DMS53 treated with DMSO at 0.1 percent for 48 hours (cell line): ENCODE measurements at regions not wholly inside any gene's neighbourhood (a gene's known extent, or its start where the extent isn't known, plus 50 kb on each side); places are given as distances from the start of the nearest gene placed in this dataset.
"Not testable (repeated sequence)": the region's sequence is repeated elsewhere in the genome, so short reads cannot be mapped to it uniquely, and the experiment has no call there.

Experiments used
- DNase-seq: peaks from one replicate; lab custom pipeline; 2025; ENCODE audit not compliant: unreplicated experiment; lab: John Stamatoyannopoulos, UW

- DNase-seq = no peak
Observed at GRCh38 chr7:112937651-112938415, 147.6 kb upstream of the TMEM168 start.

GRCh38 chr7:112933598-112933997 lies 143.4 kb upstream of the TMEM168 start:
- no peak for DNase-seq

DNA sequence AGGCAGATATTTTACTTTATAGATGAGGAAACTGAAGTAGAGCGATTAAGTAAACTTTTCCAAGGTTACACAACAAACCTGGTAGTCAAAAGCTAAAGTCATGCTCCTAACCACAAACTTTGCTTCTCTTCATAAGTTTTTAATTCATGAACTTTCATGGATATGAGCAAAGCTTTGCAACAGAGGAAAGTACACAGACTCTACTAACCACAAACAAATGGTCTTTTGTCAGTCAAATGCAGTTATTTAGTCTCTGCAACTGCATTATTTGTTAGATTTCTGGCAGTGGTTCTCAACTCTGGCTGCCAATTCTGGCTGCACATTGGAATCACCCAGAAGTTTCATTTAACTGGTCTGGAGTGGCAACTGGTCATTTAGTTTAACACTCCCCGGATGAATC lies 140.6 kb upstream of the TMEM168 start:
- no peak for DNase-seq

GRCh38 chr7:112929421-112929820 lies 139.2 kb upstream of the TMEM168 start:
- no peak for DNase-seq

GRCh38 chr7:112926018-112926417 lies 135.8 kb upstream of the TMEM168 start:
- no peak for DNase-seq

GRCh38 chr7:112922546-112922945 lies 132.4 kb upstream of the TMEM168 start:
- not testable (repeated sequence) for DNase-seq

- DNase-seq = not testable (repeated sequence)
Observed at GRCh38 chr7:112916431-112916830, 126.2 kb upstream of the TMEM168 start.

GRCh38 chr7:112908086-112908485 lies 117.9 kb upstream of the TMEM168 start:
- no peak for DNase-seq

DNA sequence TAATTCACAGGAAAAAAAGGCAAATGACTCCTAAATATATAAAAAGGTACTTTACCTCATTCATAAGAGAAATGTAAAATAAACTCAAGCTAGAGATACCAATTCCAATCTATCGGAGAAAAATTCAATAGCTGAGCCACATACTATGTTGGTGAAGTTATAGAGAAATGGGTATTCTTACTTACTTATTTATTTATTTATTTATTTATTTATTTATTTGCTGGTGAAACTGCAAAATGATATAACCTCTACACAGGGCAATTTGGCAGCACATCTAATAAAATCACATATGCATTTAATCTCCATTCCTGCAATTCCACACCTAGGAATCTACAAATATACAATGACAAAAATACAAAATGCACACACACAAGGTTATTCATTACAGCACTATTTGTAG lies 117.5 kb upstream of the TMEM168 start:
- no peak for DNase-seq

DNA sequence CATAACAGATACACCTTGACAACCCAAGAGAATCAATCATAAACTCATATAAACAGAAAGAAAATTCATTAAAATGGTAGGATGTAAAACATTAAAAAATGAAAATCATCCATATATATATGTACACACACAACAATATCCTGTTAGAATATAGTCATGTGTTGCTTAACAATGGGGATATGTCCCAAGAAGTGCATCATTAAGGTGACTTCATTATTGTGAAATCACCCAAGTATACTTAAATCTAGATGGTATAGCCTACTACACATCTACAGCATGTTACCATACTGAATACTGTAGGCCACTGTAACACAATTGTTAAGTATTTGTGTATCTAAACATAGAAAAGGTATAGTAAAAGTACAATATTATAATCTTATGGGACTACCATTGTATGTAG lies 115.8 kb upstream of the TMEM168 start:
- no peak for DNase-seq

DNA sequence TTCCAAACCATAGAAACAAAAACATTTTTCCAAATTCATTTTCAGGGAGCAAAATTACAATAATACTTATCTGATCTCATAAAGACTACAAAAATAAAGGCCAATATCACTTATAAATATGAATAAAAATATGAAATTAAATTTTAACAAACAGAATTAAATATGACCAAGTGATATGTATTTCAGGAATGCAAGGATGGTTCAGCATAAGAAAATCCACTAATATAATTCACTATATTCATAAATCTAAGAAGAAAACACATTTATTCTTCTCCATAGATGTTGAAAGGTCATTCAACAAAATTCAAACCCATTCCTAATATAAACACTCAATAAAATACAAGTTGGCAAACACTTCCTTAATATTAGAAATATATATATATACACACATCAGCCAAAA lies 115.2 kb upstream of the TMEM168 start:
- no peak for DNase-seq

- peak; percentile 73 for DNase-seq
Observed at GRCh38 chr7:112898432-112899290, 108.5 kb upstream of the TMEM168 start.

DNA sequence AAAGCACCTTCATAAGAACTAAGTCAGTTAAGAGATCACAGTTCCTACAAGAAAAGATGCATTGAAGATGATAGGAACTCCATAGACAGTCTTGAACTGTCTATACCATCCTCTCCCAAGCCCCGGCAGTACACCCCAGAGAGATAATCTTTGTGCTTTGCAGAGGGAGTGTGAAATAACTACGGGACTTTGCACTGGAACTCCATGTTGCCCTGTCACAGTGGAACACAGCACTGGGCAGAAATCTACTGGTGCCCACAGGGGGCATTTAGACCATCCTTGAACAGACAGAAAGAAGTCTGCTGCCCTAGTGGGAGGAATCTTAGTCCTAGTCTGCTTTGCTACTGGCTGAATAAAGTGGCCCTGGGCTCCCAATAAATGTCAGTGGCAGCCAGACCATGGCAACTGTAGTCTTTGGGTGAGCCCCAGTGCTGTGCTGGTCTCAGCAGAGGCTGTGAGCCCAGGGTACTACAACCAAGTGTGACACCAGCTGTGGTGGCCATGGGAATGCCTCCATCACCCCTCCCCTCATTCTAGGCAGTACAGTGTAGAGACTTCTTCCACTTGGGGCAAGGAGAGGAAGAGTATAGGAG lies 107.7 kb upstream of the TMEM168 start:
- no peak for DNase-seq

- DNase-seq = no peak
Observed at GRCh38 chr7:112896026-112896601, 105.9 kb upstream of the TMEM168 start.

- DNase-seq = no peak
Observed at GRCh38 chr7:112892263-112892662, 102.1 kb upstream of the TMEM168 start.

DNA sequence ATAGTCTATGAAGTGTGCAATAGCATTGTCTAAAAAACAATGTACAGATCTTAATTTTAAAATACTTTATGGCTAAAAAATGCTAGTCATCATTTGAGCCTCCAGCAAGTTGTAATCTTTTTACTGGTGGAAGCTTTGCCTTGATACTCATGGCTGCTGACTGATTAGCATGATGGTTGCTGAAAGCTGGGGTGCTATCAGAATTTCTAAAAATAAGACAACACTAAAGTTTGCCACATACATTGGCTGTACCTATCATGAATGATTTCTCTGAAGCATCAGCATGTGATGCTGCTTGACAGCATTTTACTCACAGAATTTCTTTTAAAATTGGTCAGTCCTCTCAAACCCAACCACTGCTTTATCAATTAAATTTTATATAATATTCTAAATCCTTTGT lies 101.5 kb upstream of the TMEM168 start:
- no peak for DNase-seq

- DNase-seq = no peak
Observed at GRCh38 chr7:112889834-112890438, 99.7 kb upstream of the TMEM168 start.

- DNase-seq = no peak
Observed at GRCh38 chr7:112889268-112889667, 99.1 kb upstream of the TMEM168 start.

GRCh38 chr7:112888781-112889180 lies 98.6 kb upstream of the TMEM168 start:
- DNase-seq = no peak

- DNase-seq = no peak
Observed at GRCh38 chr7:112887976-112888375, 97.8 kb upstream of the TMEM168 start.

- DNase-seq = no peak
Observed at GRCh38 chr7:112887337-112887736, 97.1 kb upstream of the TMEM168 start.
